NCI-H128 (cell line): ENCODE measurements at regions not wholly inside any gene's neighbourhood (a gene's known extent, or its start where the extent isn't known, plus 50 kb on each side); places are given as distances from the start of the nearest gene placed in this dataset.

Experiments
- DNase-seq: peaks from one replicate; lab custom pipeline; 2025; ENCODE audit not compliant: unreplicated experiment; lab: John Stamatoyannopoulos, UW

DNA sequence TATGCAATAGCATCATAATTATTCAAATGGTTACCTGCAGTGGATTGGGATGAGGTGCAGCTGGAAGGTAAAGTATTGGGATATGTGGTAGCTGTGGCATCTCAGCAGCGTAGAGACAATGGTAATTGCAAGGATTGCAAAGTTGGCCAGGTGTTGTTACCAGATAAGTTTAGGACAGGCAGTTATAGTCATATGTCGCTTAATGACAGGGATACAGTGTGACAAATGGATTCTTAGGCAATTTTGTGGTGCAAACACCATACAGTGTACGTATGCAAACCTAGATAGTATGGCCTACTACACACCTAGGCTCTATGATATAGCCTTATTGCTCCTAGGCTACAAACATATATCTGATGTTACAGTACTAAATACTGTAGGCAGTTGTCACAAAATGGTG is 163.5 kb upstream of the LYZL2 start:
- DNase-seq: no peak

DNA sequence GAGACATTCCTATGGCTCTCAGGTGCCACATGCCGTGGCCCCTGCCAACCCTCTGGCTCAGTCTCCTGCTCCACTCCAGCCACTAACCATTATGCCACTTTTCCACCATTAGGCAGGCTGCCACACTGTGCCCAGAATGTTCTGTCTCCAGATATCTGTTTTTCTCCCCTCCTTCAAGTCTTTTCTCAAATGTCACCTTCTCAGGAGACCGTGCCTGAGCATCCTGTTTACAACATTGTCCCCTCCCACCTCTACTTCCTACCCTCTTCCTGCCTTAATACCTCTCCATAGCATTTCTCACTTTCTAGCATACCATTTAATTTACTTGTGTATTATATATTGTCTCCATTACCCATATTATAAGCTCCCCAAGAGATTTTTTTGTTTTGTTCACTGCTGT is 162.5 kb upstream of the LYZL2 start:
- no peak for DNase-seq

DNA sequence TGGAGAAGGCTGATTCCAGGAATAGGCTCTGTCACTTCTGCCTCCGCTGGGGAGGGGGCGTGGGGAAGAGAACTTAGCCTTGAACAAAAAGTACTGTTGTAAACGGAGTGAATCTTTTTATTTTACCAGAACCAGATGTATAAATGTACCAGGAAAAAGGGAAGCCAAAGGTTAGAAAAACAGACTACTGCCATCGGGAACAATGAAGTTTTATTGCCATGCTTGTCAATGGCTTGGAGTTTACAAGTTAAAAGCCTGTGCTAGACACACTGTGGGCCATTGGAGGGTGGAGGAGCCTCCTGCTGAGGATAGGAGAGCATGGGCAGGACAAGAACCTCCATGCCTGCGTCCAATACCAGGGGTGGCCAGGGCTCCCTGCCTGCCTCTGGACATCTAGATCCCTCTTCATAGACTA is 161.7 kb upstream of the LYZL2 start:
- DNase-seq: no peak

DNA sequence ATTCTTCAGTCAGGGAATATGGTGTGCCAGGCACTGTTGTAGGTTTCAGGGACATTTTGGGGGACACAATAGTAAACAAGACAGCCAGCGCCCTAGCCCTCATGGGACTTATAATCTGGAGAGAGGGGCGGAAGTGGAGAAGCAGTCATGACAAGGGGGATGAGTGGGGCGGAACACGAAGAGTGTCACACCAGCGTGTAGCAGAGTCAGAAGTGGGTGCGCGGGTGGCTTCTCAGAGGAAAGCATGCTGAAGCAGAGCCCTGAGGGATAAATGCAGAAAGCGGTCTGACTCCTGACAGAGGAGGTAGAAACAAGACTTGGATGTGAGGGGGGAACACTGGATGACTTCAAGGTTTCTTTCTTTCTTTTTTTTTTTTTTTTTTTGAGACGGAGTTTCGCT is 160.3 kb upstream of the LYZL2 start:
- no peak for DNase-seq

DNA sequence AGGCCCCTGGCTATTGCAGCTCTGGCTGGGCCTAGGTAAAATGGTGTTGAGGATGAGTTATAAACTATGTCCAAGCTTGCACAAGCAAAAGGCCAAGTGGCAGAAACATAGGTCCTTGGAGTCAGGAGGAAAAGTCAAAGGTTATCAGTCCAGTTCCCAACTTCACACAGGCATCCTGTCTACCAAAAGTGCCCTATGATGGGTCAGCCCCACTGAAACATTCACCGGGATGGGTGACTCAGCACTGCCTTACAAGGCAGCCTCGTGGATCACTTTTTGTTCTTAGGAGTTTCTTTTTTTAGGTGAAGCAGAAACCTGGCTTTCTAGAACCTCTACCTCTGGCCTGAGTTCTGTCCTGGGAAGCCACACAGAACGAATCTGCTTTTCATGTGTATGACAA is 158.8 kb upstream of the LYZL2 start:
- no peak for DNase-seq

DNA sequence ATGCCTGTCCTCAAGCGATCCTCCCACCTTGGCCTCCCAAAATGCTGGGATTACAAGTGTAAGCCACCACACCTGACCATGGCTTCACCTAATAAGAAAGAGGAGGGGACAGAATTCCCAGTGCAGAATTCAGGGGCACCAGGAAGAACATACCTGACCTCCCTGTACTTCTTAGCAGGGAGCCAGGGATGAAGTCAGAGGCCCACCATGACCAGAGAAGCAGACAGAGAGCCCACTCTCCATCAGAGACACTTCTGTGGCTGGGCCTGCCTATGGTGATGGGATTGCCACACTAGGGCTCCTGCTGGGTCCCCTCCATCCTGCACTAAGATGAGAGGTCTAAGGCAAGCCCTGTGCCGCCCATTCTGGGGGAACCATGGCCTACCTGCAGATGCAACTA is 157.4 kb upstream of the LYZL2 start:
- DNase-seq: no peak

DNA sequence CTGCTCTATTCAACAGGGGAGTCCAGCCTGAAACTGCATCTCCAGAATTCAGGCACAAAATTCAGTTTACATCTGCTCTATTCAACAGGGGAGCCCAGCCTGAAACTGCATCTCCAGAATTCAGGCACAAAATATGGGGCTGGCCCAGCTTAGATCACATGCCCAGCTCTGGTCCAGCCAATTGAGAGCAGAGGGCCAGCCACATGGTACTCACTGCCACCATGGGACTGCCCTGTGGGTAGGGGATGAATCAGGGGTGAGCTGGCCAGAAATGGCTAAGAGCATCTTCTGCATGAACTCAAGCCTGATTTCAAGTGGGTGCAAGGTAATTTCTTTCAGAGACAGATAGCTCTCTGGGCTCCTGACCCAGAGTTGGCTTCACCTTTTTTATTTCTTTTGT is 156.6 kb upstream of the LYZL2 start:
- no peak for DNase-seq

DNA sequence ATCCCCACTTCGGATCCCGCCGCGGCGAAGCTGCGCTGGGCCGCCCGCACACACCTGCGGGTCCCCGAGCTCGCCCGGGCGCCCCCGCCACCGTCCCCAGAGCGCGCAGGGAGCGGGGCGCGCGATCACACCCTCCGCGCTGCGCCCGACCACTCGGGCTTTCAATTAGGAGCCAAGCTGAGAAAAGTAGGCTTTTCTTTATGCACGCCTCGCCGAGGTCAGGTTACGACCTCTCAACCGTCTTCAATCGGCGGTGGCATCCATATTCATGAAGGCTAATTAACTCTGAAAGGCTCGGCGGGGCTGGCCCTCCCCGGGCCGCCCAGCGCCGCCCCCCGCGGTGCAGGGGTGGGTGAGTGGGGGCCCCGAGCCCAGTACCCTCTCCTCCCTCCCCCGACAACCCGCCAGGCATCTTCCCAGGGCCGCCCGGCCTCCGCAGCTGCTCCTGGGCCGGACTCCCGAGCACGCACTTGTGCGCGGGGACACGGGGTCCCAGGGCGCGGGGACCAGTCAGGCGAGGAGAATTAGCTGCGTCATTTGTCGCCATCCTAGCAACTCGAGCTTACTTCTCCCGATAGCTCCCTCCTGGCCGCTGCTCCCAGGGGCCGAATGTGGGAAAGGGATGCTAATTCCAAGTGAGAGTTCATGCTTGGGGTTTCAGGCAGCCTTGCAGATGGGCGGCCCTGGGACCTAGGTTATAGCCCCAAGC is 155.5 kb upstream of the LYZL2 start:
- DNase-seq: peak; percentile 7

DNA sequence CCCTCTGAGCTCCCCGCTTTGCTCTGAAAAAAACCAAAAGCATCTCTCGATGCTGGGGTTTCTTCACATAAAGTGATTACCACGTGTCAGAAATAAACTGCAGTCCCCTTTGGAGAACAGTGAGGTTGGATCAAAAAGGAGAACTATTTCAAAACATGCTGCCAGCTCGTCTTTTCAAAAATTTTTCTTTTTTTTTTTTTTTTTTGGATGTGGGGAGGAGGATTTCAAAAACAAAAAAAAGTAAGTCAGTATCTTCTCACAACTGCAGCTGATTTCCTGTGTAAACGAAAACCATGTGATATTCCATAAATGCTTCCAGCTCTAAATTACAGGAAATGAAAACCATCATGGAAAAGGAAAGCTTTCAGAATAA is 155.0 kb upstream of the LYZL2 start:
- DNase-seq: no peak

DNA sequence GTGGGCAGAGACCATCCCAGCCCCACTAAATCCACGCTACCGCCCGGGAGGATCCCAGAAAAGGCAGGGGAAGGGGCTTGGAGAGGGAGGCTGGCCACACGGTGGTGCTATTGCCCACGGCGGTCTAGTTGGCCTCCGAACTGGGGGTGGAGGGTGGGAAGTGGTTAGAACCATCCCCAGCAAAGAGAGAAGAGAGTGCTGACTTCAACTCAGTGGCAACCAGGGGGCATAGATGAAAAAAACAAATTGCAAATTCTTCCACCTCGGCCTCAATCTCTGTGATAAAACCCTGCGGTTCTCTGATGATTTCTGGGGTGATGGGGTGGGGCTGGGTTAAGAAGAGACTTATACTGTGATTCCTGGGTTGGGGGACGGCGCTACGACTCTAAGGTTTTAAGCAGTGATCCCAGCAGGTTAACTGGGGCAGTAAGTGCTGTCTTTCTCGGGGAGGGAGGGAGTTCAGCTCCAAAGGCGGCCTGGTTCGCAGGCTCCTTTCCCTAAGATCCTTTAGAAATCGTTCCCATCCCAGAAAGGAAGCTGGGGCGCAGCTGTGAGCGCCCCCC is 154.5 kb upstream of the LYZL2 start:
- peak; percentile 34 for DNase-seq

DNA sequence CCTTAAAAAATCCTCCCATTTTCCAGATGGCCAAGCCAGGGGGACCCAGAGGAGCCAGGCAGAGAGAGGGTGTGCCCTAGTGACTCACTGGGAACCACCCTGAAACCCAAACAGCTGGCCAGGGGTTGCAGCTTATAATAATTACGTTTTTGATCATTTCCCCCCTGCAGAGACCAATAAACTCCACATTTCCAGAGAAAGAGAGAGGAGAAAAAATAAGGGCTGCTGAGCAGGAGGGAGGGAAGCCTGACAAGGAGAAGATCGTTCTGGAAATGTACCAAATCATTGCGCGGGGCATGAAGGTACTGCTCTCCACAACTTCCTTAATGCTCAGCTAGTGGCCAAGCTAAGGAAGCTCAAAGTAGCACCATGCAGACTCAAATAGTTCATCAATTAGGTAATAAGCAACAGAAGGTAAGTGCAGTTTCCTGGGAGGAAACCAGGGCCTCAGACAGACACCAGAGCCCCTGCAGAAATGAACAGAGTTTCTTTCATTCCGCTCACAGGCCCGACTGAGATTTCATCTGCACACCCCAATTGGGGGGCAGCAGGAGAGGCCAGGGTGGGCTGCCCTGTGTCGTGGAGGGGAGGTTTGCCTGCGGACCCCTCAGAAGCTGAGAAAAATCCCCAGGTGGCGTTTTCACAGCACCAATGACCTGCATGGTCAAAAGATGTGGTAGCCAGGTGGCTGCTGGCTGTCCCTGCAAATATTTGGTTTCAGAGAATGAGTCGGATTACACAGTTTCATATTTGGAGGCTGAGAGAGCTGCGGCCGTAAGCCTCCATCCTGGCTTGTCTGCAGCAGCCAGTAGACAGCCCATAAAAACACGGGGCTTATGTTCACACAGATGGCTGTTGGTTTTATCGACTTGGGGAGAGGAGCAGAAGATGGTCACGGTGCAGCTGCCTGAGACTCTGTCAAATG is 153.2 kb upstream of the LYZL2 start:
- no peak for DNase-seq

DNA sequence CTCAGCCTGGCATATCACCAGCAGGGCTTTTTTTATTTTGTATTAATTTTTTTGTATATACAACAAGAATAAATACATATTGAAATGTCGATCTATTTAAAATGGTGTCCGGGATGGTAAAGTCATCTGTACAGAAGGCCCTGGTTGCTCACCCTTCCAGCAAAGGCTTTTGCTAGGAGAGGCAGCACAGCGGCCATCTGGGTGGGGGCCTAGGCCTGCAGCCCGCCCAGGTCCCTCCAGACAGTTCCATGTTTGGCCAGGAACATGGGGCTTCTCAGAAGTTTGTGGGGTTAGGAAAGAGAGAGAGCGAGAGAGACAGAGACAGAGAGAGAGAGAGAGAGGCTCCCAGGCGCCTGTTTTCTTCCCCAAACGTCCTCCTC is 152.6 kb upstream of the LYZL2 start:
- DNase-seq: no peak

DNA sequence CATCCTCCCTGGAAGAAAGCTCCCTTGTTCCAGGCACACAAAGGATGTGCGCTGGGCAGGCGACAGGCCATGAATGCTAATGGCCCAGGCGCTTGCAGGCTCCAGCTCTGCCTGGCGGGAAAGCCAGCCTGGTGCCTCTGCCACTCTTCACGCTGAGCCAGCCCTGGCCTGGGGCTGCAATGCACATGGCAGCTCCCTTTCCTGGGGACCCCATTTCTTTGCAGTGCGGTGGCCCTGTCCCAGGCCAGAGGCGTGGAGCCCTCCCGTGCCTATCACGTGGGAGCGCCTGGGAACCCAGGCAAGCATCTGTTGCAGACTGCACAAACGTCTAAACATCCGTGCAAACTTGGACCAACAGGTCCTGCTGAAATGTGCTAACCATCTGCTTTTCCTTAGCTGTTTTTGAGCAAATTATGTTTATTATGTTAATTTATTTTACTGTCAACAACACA is 152.1 kb upstream of the LYZL2 start:
- DNase-seq: no peak

DNA sequence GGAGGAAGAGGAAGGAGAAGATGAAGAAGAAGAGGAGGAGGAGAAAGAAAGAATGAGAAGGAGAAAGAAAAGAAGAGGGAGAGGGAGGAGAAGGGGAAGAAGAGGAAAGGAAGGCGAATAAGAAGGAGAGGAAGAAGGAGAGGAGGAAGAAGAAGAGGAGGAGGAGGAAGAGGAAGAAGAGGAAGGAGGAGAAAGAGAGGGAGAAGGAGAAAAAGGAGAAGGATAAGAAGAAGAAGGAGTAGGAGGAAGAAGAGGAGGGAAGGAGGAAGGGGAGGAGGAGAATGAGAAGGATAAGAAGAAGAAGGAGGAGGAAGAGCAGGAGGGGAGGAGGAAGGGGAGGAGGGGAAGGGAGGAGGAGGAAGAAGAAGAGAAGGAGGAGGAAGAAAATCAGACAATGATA is 149.2 kb upstream of the LYZL2 start:
- DNase-seq: no peak

DNA sequence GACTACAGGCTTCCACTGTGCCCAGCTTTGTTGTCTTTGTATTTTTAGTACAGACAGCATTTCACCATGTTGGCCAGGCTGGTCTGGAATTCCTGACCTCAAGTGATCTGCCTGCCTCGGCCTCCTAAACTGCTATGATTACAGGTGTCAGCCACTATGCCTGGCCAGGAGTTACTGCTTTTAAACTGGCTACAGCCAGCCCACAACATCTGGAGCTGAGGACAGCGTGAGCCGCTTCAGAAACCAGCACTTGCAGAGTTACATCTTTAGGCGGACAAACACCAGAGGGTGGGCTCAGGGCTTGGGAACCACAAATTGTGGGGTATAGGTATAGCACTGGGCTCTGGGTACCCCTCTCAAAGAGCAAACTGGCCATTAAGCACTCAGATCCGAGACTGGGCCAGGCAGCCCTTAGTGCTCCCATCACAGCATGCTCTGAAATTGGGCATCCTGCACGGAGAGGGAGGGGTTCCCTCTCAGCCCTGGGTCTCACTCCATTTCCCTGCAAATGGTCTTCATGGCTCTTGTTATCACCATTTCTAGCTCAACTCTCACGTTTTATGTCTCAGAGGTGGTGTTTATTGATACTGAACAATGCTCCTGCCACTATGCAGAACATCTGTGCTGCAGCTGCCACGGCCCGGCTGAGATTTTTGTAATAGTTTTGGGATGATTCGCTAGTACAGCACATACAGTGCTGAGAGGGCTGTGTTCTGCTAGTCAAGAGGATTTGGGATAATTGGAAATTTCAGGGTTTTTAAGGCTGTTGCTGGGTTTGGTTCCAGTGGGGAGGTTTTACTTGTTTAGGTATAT is 146.4 kb upstream of the LYZL2 start:
- no peak for DNase-seq

DNA sequence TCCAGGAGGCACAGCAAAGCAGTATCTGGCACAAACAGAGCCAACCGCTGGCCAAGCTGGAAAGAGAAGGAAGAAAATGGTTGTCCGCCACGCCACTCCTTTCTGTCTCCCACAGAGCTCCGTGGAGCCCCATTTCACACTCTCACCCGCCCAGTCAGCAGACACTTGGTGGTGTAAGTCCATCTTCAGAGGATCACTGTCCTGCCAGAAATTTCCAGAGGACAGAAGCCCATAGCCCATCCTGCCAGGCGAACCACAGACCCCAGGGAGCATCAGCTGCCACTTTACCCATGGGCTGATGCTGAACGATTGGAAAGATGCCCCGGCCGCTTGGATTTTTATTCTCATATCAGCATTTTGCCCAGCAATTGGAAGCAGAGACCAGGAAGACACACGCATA is 144.7 kb upstream of the LYZL2 start:
- DNase-seq: no peak

DNA sequence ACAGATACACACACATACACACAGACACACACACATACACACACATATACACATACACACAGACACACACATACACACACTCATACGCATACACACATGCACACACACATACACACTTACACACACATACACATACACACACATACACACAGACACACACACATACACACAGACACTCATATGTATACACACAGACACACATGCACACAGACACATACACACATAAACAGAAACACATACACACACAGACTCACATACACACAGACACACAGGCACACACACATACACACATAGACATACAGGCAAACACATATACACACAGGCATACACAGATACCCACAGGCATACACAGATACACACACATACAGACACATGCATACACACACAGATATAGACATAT is 143.9 kb upstream of the LYZL2 start:
- no peak for DNase-seq

DNA sequence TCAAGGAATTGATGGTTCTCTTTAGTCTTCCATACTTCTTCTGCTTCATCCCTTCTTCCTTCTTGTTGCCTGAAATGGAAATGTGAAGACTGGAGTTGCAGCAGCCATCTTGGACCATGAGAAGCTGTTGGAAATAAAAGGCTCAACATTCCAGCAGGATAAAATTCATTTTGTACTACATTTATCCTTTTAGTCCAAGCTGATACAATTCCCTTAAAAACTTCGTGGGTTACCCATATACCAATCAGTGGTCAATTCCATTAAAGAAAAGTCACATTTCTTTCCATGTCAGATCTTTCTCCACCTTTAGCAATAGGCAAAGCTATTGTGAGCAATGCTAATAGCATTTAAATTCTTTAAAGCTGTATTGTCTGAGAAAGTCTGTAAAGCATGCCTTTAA is 141.3 kb upstream of the LYZL2 start:
- no peak for DNase-seq

DNA sequence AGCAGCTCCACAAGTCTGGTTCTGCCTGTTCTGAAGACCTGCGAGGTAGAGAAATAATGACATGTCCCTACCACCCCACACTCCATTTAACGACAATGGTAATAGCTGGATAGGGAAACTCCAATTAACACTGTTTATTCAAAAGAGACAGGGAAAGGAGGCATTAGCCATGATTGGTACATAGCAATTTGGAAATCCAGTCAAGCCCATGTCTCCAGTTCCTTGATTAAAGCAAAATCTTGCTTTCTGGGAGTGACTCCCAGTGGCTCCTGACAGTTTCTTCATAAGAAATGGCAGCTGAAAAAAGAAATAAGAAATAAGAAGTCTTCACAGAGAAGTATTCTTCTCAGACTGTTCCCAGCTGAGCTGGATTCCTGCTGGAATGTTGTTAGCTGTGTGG is 140.7 kb upstream of the LYZL2 start:
- DNase-seq: no peak

DNA sequence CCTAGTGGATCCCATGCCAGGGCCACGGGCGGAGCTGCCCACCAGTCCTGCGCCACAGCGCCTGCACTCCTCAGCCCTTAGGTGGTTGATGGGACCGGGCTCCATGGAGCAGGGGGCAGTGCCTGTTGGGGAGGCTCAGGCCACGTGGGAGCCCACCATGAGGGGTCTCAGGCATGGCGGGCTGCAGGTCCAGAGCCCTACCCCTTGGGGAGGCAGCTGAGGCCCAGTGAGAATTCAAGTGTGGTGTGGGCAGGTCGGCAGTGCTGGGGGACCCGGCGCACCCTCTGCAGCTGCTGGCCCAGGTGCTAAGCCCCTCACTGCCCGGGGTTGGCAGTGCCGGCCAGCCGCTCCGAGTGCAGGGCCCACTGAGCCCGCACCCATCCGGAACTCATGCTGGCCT is 139.8 kb upstream of the LYZL2 start:
- DNase-seq: no peak

DNA sequence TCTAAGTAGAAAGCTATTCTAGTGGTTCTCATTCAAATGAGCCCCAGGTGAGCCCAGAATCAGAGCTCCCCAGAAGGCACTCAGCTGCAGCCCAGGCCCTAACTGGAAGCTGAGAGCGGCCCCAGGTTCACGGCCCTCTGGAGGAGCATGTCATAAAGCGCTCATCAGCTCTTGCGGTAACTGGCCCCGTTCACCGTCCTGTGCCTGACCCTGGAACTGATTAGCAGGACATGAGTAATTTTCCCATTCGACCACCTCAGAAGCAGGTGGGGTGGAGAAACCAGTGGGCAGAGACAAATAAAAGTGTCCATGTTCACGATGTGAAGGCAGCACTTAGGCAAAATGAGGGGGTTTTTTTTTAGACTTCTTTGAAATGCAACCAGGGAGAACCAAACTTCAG is 136.1 kb upstream of the LYZL2 start:
- no peak for DNase-seq
